NCI-H82 treated with DMSO at 0.1 percent for 48 hours (cell line): ENCODE measurements at regions not wholly inside any gene's neighbourhood (a gene's known extent, or its start where the extent isn't known, plus 50 kb on each side); places are given as distances from the start of the nearest gene placed in this dataset.
A peak's percentile ranks its signal among the peaks of the same experiment; 100 is the strongest.

Source experiments
- DNase-seq: peaks from one replicate; lab custom pipeline; 2025; ENCODE audit not compliant: unreplicated experiment; lab: John Stamatoyannopoulos, UW

- DNase-seq, result no peak
Measured at GRCh38 chr18:61148322-61148721, 184.9 kb upstream of the CDH20 start.

- DNase-seq, result no peak
Measured at GRCh38 chr18:61149786-61150185, 183.4 kb upstream of the CDH20 start.

- DNase-seq, result no peak
Measured at GRCh38 chr18:61153571-61153970, 179.7 kb upstream of the CDH20 start.

- peak; percentile 70 for DNase-seq
Measured at GRCh38 chr18:61154866-61155265, 178.4 kb upstream of the CDH20 start.

GRCh38 chr18:61155586-61155985 is 177.6 kb upstream of the CDH20 start:
- DNase-seq, result no peak

- no peak for DNase-seq
Measured at GRCh38 chr18:61157451-61157850, 175.8 kb upstream of the CDH20 start.

GRCh38 chr18:61159246-61159645 is 174.0 kb upstream of the CDH20 start:
- no peak for DNase-seq

- no peak for DNase-seq
Measured at GRCh38 chr18:61164321-61164720, 168.9 kb upstream of the CDH20 start.

- DNase-seq, result no peak
Measured at GRCh38 chr18:61167902-61168301, 165.3 kb upstream of the CDH20 start.

- peak; percentile 2 for DNase-seq
Measured at GRCh38 chr18:61169386-61169785, 163.8 kb upstream of the CDH20 start.

- DNase-seq, result no peak
Measured at GRCh38 chr18:61172624-61173023, 160.6 kb upstream of the CDH20 start.

- DNase-seq, result no peak
Measured at GRCh38 chr18:61173554-61173953, 159.7 kb upstream of the CDH20 start.

GRCh38 chr18:61183798-61184197 is 149.4 kb upstream of the CDH20 start:
- no peak for DNase-seq

GRCh38 chr18:61187971-61188370 is 145.3 kb upstream of the CDH20 start:
- no peak for DNase-seq

GRCh38 chr18:61189376-61189775 is 143.9 kb upstream of the CDH20 start:
- DNase-seq, result no peak

GRCh38 chr18:61194726-61195125 is 138.5 kb upstream of the CDH20 start:
- DNase-seq, result no peak

- DNase-seq, result peak; percentile 27
Measured at GRCh38 chr18:61196750-61197149, 136.5 kb upstream of the CDH20 start.

- DNase-seq, result no peak
Measured at GRCh38 chr18:61198486-61198885, 134.7 kb upstream of the CDH20 start.

GRCh38 chr18:61199171-61199848 is 133.9 kb upstream of the CDH20 start:
- DNase-seq, result no peak

GRCh38 chr18:61201511-61201910 is 131.7 kb upstream of the CDH20 start:
- no peak for DNase-seq

GRCh38 chr18:61203151-61203550 is 130.1 kb upstream of the CDH20 start:
- DNase-seq, result no peak

GRCh38 chr18:61209801-61210200 is 123.4 kb upstream of the CDH20 start:
- DNase-seq, result no peak

- no peak for DNase-seq
Measured at GRCh38 chr18:61216051-61216450, 117.2 kb upstream of the CDH20 start.
